ENCODE measurements at regions not wholly inside any gene's neighbourhood (a gene's known extent, or its start where the extent isn't known, plus 50 kb on each side); places are given as distances from the start of the nearest gene placed in this dataset.
"Not testable (repeated sequence)": the region's sequence is repeated elsewhere in the genome, so short reads cannot be mapped to it uniquely, and the experiment has no call there.

GRCh38 chr4:11070813-11071212, 357.9 kb downstream of the HS3ST1 start:
- H3K27ac ChIP-seq, result no peak overlapping the region
- no peaks in the 10 kb centered on the region for H3K9me3 ChIP-seq
- H3K4me1 ChIP-seq, result no peaks in the 10 kb centered on the region
- H3K27me3 ChIP-seq, result no peaks in the 10 kb centered on the region
- intact Hi-C loops (cut with DNase I), result no loop called here
- ATAC-seq (no peak), DNase-seq (no peak)
- H3K4me3 ChIP-seq, result no peak overlapping the region
- TF ChIP-seq POLR2A (IDR thresholded peaks at IDR 0.05), result no peak
- TF ChIP-seq CTCF (IDR thresholded peaks at IDR 0.05), result no peak
- WGBS, 2 donors, result 37 to 41% methylated on average over 4 of the region's 4 CpGs
- no peaks in the 10 kb centered on the region for H3K36me3 ChIP-seq (replicated peaks in 1 of 2; ENCODE audit: insufficient read depth in 1 of 2, low read depth in 2 of 2)

- Histone ChIP-seq H3K4me3 (no peak overlapping the region), H3K9me3 (no peaks in the 10 kb centered on the region), H3K27ac (no peak overlapping the region), H3K4me1 (no peaks in the 10 kb centered on the region), H3K27me3 (no peaks in the 10 kb centered on the region), H3K36me3 (replicated peaks in 1 of 2; ENCODE audit: insufficient read depth in 1 of 2, low read depth in 2 of 2) (no peaks in the 10 kb centered on the region)
- intact Hi-C loops (cut with DNase I), result no loop called here
- TF ChIP-seq CTCF (IDR thresholded peaks at IDR 0.05), result no peak
- TF ChIP-seq POLR2A (IDR thresholded peaks at IDR 0.05), result no peak
- DNase-seq (no peak), ATAC-seq (no peak)
- WGBS, 2 donors, result 17 to 25% methylated on average over 2 of the region's 2 CpGs
Measured at GRCh38 chr4:11069581-11070211, 359.0 kb downstream of the HS3ST1 start.

GRCh38 chr4:11069083-11069482, 359.6 kb downstream of the HS3ST1 start:
- no peak for ATAC-seq
- no peak for DNase-seq
- H3K27ac ChIP-seq, result no peak overlapping the region
- TF ChIP-seq POLR2A (IDR thresholded peaks at IDR 0.05) (no peak), CTCF (IDR thresholded peaks at IDR 0.05) (no peak)
- no peaks in the 10 kb centered on the region for H3K27me3 ChIP-seq
- no peaks in the 10 kb centered on the region for H3K36me3 ChIP-seq (replicated peaks in 1 of 2; ENCODE audit: insufficient read depth in 1 of 2, low read depth in 2 of 2)
- H3K9me3 ChIP-seq, result no peaks in the 10 kb centered on the region
- H3K4me3 ChIP-seq, result no peak overlapping the region
- no peaks in the 10 kb centered on the region for H3K4me1 ChIP-seq
- WGBS, 2 donors, result 32 to 44% methylated on average over 3 of the region's 3 CpGs
- intact Hi-C loops (cut with DNase I), result no loop called here

- H3K4me1 ChIP-seq; intact Hi-C loops (cut with DNase I); H3K9me3 ChIP-seq; H3K27ac ChIP-seq; ATAC-seq; H3K27me3 ChIP-seq; H3K4me3 ChIP-seq; H3K36me3 ChIP-seq (replicated peaks in 1 of 2; ENCODE audit: insufficient read depth in 1 of 2, low read depth in 2 of 2); DNase-seq: not testable (repeated sequence)
- WGBS, 2 donors, result 79 to 80% methylated on average over 16 to 22 of the region's 22 CpGs
Measured at GRCh38 chr4:11066584-11066983, 362.1 kb downstream of the HS3ST1 start.

- DNase-seq, result not testable (repeated sequence)
- WGBS, 2 donors, result 45% methylated on average over 2 of the region's 3 CpGs; no CpG with 5 or more reads in 1 of the 2 donors
Measured at GRCh38 chr4:11060637-11061036, 368.1 kb downstream of the HS3ST1 start.

GRCh38 chr4:11054937-11055336, 370.4 kb upstream of the CLNK start:
- ATAC-seq; H3K27me3 ChIP-seq; H3K36me3 ChIP-seq (replicated peaks in 1 of 2; ENCODE audit: insufficient read depth in 1 of 2, low read depth in 2 of 2); H3K4me3 ChIP-seq; H3K4me1 ChIP-seq; H3K9me3 ChIP-seq; DNase-seq; intact Hi-C loops (cut with DNase I); H3K27ac ChIP-seq: not testable (repeated sequence)
- WGBS, 2 donors, result 80% methylated on average over 7 of the region's 7 CpGs

More at GRCh38 chr4:11060637-11061036, 368.1 kb downstream of the HS3ST1 start:
- H3K27me3 ChIP-seq; H3K4me3 ChIP-seq; ATAC-seq; H3K36me3 ChIP-seq (replicated peaks in 1 of 2; ENCODE audit: insufficient read depth in 1 of 2, low read depth in 2 of 2); H3K4me1 ChIP-seq; intact Hi-C loops (cut with DNase I); H3K27ac ChIP-seq; H3K9me3 ChIP-seq: not testable (repeated sequence)

Measured in body of pancreas (tissue), 4 donors.